ENCODE measurements at regions not wholly inside any gene's neighbourhood (a gene's known extent, or its start where the extent isn't known, plus 50 kb on each side); places are given as distances from the start of the nearest gene placed in this dataset.

DNA sequence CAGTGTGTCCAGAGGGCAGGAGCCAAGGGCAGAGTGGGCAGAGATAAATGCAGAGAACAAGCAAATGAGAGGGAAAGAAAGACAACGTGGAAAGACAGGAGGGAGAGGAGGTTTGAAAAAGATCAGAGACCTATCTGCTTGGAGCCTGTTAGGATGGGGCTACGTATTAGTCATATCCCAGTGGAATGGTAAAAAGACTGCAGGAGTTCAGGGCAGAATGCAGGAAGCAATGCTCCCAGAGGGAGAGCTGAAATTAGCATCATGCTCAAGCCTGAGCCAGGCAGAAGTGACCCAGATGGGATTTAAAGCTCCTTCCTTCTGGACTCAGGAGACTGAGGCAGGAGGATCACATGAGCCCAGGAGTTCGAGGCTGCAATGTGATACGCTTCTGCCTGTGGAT, 261.3 kb upstream of the CHRM3 start:
- TF ChIP-seq, protein P1, sequence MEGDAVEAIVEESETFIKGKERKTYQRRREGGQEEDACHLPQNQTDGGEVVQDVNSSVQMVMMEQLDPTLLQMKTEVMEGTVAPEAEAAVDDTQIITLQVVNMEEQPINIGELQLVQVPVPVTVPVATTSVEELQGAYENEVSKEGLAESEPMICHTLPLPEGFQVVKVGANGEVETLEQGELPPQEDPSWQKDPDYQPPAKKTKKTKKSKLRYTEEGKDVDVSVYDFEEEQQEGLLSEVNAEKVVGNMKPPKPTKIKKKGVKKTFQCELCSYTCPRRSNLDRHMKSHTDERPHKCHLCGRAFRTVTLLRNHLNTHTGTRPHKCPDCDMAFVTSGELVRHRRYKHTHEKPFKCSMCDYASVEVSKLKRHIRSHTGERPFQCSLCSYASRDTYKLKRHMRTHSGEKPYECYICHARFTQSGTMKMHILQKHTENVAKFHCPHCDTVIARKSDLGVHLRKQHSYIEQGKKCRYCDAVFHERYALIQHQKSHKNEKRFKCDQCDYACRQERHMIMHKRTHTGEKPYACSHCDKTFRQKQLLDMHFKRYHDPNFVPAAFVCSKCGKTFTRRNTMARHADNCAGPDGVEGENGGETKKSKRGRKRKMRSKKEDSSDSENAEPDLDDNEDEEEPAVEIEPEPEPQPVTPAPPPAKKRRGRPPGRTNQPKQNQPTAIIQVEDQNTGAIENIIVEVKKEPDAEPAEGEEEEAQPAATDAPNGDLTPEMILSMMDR (IDR thresholded peaks at IDR 0.05; ENCODE audit: insufficient read depth, low read length, poor library complexity, severe bottlenecking) = no peak
- no peak for TF ChIP-seq EZH2phosphoT487 (conservative IDR thresholded peaks at IDR 0.05; ENCODE audit: low read length)
